ENCODE measurements at regions not wholly inside any gene's neighbourhood (a gene's known extent, or its start where the extent isn't known, plus 50 kb on each side); places are given as distances from the start of the nearest gene placed in this dataset.

- TF ChIP-seq, protein P1, sequence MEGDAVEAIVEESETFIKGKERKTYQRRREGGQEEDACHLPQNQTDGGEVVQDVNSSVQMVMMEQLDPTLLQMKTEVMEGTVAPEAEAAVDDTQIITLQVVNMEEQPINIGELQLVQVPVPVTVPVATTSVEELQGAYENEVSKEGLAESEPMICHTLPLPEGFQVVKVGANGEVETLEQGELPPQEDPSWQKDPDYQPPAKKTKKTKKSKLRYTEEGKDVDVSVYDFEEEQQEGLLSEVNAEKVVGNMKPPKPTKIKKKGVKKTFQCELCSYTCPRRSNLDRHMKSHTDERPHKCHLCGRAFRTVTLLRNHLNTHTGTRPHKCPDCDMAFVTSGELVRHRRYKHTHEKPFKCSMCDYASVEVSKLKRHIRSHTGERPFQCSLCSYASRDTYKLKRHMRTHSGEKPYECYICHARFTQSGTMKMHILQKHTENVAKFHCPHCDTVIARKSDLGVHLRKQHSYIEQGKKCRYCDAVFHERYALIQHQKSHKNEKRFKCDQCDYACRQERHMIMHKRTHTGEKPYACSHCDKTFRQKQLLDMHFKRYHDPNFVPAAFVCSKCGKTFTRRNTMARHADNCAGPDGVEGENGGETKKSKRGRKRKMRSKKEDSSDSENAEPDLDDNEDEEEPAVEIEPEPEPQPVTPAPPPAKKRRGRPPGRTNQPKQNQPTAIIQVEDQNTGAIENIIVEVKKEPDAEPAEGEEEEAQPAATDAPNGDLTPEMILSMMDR (IDR thresholded peaks at IDR 0.05), result no peak
- TF ChIP-seq POLR2A (IDR thresholded peaks at IDR 0.05), result no peak
- no peak for TF ChIP-seq POLR2AphosphoS5 (IDR thresholded peaks at IDR 0.05)
Measured at GRCh38 chr20:7589164-7589563, 351.1 kb downstream of the HAO1 start.
